ENCODE measurements at regions not wholly inside any gene's neighbourhood (a gene's known extent, or its start where the extent isn't known, plus 50 kb on each side); places are given as distances from the start of the nearest gene placed in this dataset.

DNA sequence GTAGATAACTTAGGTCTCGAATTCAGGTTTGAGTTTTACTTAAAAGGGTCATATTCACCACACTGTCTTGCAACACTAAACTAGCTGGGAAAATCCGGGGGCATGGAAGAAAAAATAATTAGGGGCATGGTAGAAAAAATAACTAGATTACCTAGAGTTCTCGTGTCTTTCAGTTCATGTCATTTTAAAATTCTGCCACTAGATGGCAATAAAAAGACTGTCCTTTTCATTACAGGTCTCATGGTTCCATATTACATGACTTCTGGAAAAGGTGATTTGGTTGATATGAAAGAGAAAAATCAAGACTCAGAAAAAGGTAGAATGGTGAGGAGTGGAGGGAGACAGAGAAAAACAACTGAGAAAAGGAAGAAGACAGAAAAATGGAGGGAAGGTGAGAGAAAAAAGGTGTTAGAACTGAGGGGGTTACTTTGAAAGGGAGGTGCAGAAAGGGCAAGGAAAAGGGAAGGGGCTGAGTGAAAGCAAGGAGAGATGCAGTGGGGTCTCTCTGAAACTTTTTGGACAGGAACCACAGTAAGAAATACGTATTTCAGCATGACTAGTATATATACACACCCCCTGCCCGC, 299.0 kb downstream of the KLF12 start:
- Histone ChIP-seq H2BK5ac (ENCODE audit: low read depth, low read length, poor library complexity, severe bottlenecking) (no peak overlapping the region), H2BK15ac (ENCODE audit: low read depth, low read length) (no peak overlapping the region), H3K4ac (ENCODE audit: low read depth, low read length) (no peak overlapping the region), H3K27ac (ENCODE audit: insufficient read depth, low read length) (no peak overlapping the region), H3K79me1 (ENCODE audit: low read depth in 1 of 2, low read length in 2 of 2) (peaks cover 13 to 33% of the 10 kb centered on the region in 2 experiments), H3K9ac (ENCODE audit: low read depth, low read length) (no peak overlapping the region), H3K36me3 (ENCODE audit: control insufficient read depth, insufficient read depth, low read length) (no peaks in the 10 kb centered on the region), H4K8ac (ENCODE audit: low read depth in 2 of 2, low read length in 2 of 2) (no peak overlapping the region), H3K27me3 (ENCODE audit: control insufficient read depth, insufficient read depth, low read length) (no peaks in the 10 kb centered on the region), H3K9me1 (ENCODE audit: insufficient read depth, low read length) (peaks cover 8% of the 10 kb centered on the region; the same call in 1 of the 2 replicates), H2BK20ac (ENCODE audit: low read depth, low read length) (no peak overlapping the region; the same call in 1 of the 2 replicates), H4K91ac (ENCODE audit: insufficient read depth, low read depth, low read length) (no peak overlapping the region), H3K4me2 (ENCODE audit: low read depth, low read length) (no peak overlapping the region), H3K4me1 (ENCODE audit: control insufficient read depth, insufficient read depth, low read length) (peaks cover 6% of the 10 kb centered on the region), H3K9me3 (ENCODE audit: control insufficient read depth, insufficient read depth, low read length) (no peaks in the 10 kb centered on the region), H3K14ac (replicated peaks; ENCODE audit: low read depth, low read length) (no peak overlapping the region), H3K4me3 (ENCODE audit: insufficient read depth, low read depth, low read length) (no peak overlapping the region), H4K20me1 (ENCODE audit: insufficient read depth, low read length) (no peaks in the 10 kb centered on the region), H3K18ac (ENCODE audit: low read depth, low read length) (no peak overlapping the region), H3K56ac (ENCODE audit: extremely low read depth, insufficient read depth, low read length) (no peak overlapping the region), H4K5ac (ENCODE audit: low read depth, low read length) (no peak overlapping the region), H2AK5ac (ENCODE audit: low read depth, low read length) (no peak overlapping the region), H2AK9ac (replicated peaks; ENCODE audit: low read depth, low read length, poor library complexity) (no peak overlapping the region), H2BK120ac (ENCODE audit: low read depth, low read length) (no peak overlapping the region), H3K23ac (ENCODE audit: low read depth, low read length) (no peak overlapping the region), H2AFZ (replicated peaks; ENCODE audit: low read length, poor library complexity) (no peak overlapping the region)
- intact Hi-C loops (cut with micrococcal nuclease) = loop anchor here (1.0 to 10.0 kb wide), 4 partner anchors 110 to 1384 kb away; partner anchors contain the start of gene KLF12
- peak; percentile 79; the same call in 1 of the 2 replicates for ATAC-seq (ENCODE audit: low read depth)
- no TSS peak for BruUV-seq (replicated peaks)
- in situ Hi-C loops (cut with MboI; ENCODE audit: low sequenced_read_pairs) = loop anchor here (25.0 kb wide), 1 partner anchor 452 kb away; no protein-coding TSS in a partner anchor
- DNase-seq = peak; percentile 56
- dilution Hi-C loops (cut with HindIII; ENCODE audit: low sequenced_read_pairs, unreplicated experiment) = no loop called here
- no CpG with 5 or more reads among the region's 5 CpGs for WGBS, 2 experiments (ENCODE audit: extremely low coverage in 2 of 2, insufficient read length in 1 of 2)
- CTCF ChIA-PET = interaction anchor here (0.6 to 1.4 kb wide), 5 partner anchors 22 to 451 kb away, joined by 3 to 4 read pairs (median 3); no protein-coding TSS in a partner anchor
- POLR2A ChIA-PET (ENCODE audit: unreplicated experiment) = no interaction called here
- no peak for TF ChIP-seq RFX5 (IDR thresholded peaks at IDR 0.05; ENCODE audit: low read depth, low read length)
- no peak for TF ChIP-seq MXI1 (IDR thresholded peaks at IDR 0.05; ENCODE audit: borderline replicate concordance, low read depth, low read length)
- TF ChIP-seq RAD21 (IDR thresholded peaks at IDR 0.05; ENCODE audit: low read length) = peak; percentile 70
- no peak for TF ChIP-seq RCOR1 (IDR thresholded peaks at IDR 0.05; ENCODE audit: insufficient replicate concordance, low read length)
- TF ChIP-seq, protein P1, sequence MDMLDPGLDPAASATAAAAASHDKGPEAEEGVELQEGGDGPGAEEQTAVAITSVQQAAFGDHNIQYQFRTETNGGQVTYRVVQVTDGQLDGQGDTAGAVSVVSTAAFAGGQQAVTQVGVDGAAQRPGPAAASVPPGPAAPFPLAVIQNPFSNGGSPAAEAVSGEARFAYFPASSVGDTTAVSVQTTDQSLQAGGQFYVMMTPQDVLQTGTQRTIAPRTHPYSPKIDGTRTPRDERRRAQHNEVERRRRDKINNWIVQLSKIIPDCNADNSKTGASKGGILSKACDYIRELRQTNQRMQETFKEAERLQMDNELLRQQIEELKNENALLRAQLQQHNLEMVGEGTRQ (IDR thresholded peaks at IDR 0.05; ENCODE audit: low read depth, low read length) = no peak
- TF ChIP-seq NFE2L2 (IDR thresholded peaks at IDR 0.05; ENCODE audit: low read depth, low read length) = no peak
- TF ChIP-seq MAFK (IDR thresholded peaks at IDR 0.05; ENCODE audit: low read depth, low read length) = no peak
- no peak for TF ChIP-seq CEBPB (IDR thresholded peaks at IDR 0.05; ENCODE audit: low read depth, low read length)
- TF ChIP-seq BHLHE40 (IDR thresholded peaks at IDR 0.05; ENCODE audit: low read depth, low read length) = no peak
- TF ChIP-seq, protein P2, sequence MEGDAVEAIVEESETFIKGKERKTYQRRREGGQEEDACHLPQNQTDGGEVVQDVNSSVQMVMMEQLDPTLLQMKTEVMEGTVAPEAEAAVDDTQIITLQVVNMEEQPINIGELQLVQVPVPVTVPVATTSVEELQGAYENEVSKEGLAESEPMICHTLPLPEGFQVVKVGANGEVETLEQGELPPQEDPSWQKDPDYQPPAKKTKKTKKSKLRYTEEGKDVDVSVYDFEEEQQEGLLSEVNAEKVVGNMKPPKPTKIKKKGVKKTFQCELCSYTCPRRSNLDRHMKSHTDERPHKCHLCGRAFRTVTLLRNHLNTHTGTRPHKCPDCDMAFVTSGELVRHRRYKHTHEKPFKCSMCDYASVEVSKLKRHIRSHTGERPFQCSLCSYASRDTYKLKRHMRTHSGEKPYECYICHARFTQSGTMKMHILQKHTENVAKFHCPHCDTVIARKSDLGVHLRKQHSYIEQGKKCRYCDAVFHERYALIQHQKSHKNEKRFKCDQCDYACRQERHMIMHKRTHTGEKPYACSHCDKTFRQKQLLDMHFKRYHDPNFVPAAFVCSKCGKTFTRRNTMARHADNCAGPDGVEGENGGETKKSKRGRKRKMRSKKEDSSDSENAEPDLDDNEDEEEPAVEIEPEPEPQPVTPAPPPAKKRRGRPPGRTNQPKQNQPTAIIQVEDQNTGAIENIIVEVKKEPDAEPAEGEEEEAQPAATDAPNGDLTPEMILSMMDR (conservative IDR thresholded peaks at IDR 0.05; ENCODE audit: low read depth, low read length) = peak; percentile 63
- peak; percentile 50; the same call in 1 of the 2 replicates for TF ChIP-seq SMC3 (IDR thresholded peaks at IDR 0.05; ENCODE audit: low read depth, low read length)
- TF ChIP-seq MAZ (IDR thresholded peaks at IDR 0.05; ENCODE audit: borderline replicate concordance, low read depth, low read length) = no peak
- no peak for TF ChIP-seq POLR2A (IDR thresholded peaks at IDR 0.05; ENCODE audit: low read depth, low read length)
- TF ChIP-seq, protein P3, sequence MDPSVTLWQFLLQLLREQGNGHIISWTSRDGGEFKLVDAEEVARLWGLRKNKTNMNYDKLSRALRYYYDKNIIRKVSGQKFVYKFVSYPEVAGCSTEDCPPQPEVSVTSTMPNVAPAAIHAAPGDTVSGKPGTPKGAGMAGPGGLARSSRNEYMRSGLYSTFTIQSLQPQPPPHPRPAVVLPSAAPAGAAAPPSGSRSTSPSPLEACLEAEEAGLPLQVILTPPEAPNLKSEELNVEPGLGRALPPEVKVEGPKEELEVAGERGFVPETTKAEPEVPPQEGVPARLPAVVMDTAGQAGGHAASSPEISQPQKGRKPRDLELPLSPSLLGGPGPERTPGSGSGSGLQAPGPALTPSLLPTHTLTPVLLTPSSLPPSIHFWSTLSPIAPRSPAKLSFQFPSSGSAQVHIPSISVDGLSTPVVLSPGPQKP (IDR thresholded peaks at IDR 0.05; ENCODE audit: borderline replicate concordance, low read depth, low read length) = no peak
- TF ChIP-seq FOS (IDR thresholded peaks at IDR 0.05; ENCODE audit: low read depth, low read length) = no peak
- no peak for TF ChIP-seq CHD1 (IDR thresholded peaks at IDR 0.05; ENCODE audit: low read depth, low read length)
